Cardiac muscle cell (in vitro differentiated cells and primary cell): ENCODE measurements at regions not wholly inside any gene's neighbourhood (a gene's known extent, or its start where the extent isn't known, plus 50 kb on each side); places are given as distances from the start of the nearest gene placed in this dataset.

Experiments
- DNase-seq, 2 donors: peaks; one replicate each; pipeline versions ENCODE4 v3.0.0 to v3.0.0-alpha.2; 2010 to 2017; ENCODE audit warnings: low read depth in 1 of 2, low spot score in 1 of 2
- H3K27ac ChIP-seq: fragments of 200-600 bp; sonication (generic); 2 replicates; pipeline ENCODE4 v1.5.1; 2016
- H3K27me3 ChIP-seq: fragments of 200-600 bp; sonication (generic); 2 replicates; pipeline ENCODE4 v1.6.0; 2016; ENCODE audit warnings: control low read depth
- H3K36me3 ChIP-seq: fragments of 200-600 bp; sonication (generic); 2 replicates; pipeline ENCODE4 v1.5.1; 2016; ENCODE audit warnings: control low read depth
- H3K4me1 ChIP-seq: fragments of 200-600 bp; sonication (generic); 2 replicates; pipeline ENCODE4 v1.8.1; 2017; ENCODE audit warnings: low read depth, mild to moderate bottlenecking, mixed run types
- H3K4me3 ChIP-seq: fragments of 200-600 bp; sonication (generic); 2 replicates; pipeline ENCODE4 v1.5.1; 2016; ENCODE audit warnings: mild to moderate bottlenecking
- H3K9me3 ChIP-seq: fragments of 200-600 bp; sonication (generic); 2 replicates; pipeline ENCODE4 v1.5.1; 2017; ENCODE audit warnings: low read depth, mild to moderate bottlenecking, control low read depth
- TF ChIP-seq, protein P1 (sequence below): IDR thresholded peaks from 2 replicates; pipeline ENCODE4 v1.5.1; 2012; ENCODE audit warnings: low read depth, mild to moderate bottlenecking, low read length

DNA sequence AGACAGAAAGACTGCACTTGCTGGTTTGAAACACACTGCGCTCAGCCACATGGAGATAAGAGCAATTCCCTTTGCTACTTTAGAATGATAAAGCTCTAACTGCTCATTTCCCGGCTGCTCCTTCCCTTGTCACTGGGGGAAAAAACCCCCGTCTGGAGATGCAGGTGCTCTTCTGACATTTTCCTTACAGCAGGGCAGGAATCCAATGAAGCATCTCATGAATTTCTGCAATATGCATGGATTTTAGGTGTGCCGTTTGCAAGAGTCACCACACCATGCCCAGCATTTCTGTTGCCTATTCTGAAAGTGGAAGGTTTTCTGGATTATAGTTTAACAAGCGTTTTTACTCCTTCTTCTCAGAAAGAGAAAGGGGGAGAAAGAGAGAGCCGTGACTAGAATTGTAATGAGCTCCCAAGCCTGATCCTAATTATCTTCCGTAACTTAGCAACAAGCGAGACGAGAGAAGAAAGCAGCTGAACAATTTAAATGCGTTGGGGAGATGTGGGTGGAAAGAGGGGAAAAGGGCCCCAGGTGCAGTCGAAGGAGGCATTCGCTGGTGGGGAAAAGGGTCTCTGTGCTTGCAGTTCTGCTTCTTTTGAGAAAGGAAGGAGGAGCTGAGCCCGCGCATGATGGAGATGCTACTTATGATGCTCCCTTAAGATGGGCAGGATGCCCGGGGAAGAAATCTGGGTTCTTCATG, 76.6 kb upstream of the SPATA13 start:
- no peaks in the 10 kb centered on the region for H3K27me3 ChIP-seq
- no peak overlapping the region for H3K27ac ChIP-seq
- no peaks in the 10 kb centered on the region for H3K36me3 ChIP-seq
- peaks cover 27% of the 10 kb centered on the region for H3K4me1 ChIP-seq
- DNase-seq = no peak
- no peaks in the 10 kb centered on the region for H3K9me3 ChIP-seq
- TF ChIP-seq, protein P1, sequence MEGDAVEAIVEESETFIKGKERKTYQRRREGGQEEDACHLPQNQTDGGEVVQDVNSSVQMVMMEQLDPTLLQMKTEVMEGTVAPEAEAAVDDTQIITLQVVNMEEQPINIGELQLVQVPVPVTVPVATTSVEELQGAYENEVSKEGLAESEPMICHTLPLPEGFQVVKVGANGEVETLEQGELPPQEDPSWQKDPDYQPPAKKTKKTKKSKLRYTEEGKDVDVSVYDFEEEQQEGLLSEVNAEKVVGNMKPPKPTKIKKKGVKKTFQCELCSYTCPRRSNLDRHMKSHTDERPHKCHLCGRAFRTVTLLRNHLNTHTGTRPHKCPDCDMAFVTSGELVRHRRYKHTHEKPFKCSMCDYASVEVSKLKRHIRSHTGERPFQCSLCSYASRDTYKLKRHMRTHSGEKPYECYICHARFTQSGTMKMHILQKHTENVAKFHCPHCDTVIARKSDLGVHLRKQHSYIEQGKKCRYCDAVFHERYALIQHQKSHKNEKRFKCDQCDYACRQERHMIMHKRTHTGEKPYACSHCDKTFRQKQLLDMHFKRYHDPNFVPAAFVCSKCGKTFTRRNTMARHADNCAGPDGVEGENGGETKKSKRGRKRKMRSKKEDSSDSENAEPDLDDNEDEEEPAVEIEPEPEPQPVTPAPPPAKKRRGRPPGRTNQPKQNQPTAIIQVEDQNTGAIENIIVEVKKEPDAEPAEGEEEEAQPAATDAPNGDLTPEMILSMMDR = no peak
- H3K4me3 ChIP-seq = no peak overlapping the region

GRCh38 chr13:24085662-24086061, 74.9 kb upstream of the SPATA13 start:
- H3K27me3 ChIP-seq = no peaks in the 10 kb centered on the region
- H3K9me3 ChIP-seq = no peaks in the 10 kb centered on the region
- TF ChIP-seq, protein P1 = no peak
- H3K4me3 ChIP-seq = no peak overlapping the region
- no peak for DNase-seq
- peaks cover 27% of the 10 kb centered on the region for H3K4me1 ChIP-seq
- H3K36me3 ChIP-seq = no peaks in the 10 kb centered on the region
- no peak overlapping the region for H3K27ac ChIP-seq

- Histone ChIP-seq H3K27ac (peak overlapping the region; percentile 70), H3K36me3 (no peaks in the 10 kb centered on the region), H3K9me3 (no peaks in the 10 kb centered on the region), H3K4me3 (no peak overlapping the region), H3K27me3 (no peaks in the 10 kb centered on the region), H3K4me1 (peaks cover 27% of the 10 kb centered on the region)
- peak in 1 of 2 donors; percentile 32 for DNase-seq
- TF ChIP-seq, protein P1 = no peak
Measured at GRCh38 chr13:24086642-24087041, 73.9 kb upstream of the SPATA13 start.

DNA sequence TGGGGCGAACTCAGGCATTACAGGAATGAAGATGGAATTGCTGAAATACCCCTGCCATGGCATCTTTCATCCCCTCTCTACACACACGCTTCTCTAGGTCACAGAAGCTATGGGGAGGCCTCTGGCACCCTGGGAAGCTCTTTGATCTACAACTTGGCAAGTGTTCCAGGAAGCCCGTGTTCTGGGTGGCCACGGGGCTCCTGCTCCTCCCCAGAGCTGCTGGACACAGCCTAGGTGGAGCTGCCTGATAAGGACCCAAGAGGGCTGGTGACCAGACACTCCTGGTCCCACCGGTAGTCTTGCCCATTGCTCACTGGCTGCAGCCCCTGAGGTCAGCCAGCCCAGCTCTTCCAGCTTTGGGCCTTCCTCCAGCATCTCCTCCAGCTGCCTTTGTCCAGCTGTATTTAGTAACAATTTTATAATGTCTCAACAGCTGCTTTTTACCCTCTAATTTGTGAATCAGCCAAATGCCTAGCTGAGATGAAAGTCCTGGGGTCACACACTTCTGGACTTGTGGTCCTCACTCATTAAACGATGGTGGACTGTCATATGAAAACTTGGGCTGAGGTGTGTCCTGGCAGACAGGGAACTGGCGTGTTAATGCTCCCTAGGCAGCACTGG, 72.8 kb upstream of the SPATA13 start:
- Histone ChIP-seq H3K9me3 (no peaks in the 10 kb centered on the region), H3K4me1 (peaks cover 27% of the 10 kb centered on the region), H3K4me3 (no peak overlapping the region), H3K27ac (peak overlapping the region; percentile 70), H3K36me3 (no peaks in the 10 kb centered on the region), H3K27me3 (no peaks in the 10 kb centered on the region)
- TF ChIP-seq, protein P1 = no peak
- peak in 1 of 2 donors; percentile 42 for DNase-seq

DNA sequence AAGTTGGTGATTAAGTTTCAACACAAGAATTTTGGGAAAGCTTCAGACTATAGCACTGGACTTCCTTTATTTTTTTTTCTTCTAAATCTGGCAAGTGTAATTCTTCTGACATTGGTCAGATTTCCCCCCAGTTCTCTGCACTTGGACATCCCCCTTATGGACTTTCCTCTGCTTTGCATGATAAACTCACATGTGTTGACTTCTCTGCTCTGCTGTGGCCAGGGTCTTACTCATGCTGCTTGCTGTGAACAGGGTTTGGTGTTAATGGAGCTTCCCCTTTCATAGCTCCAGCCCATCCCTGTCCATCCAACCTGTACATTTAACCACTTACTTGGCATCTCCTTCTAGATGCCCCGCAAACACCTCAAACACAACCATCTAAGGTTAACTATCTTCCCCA, 70.5 kb upstream of the SPATA13 start:
- H3K4me3 ChIP-seq = no peak overlapping the region
- H3K9me3 ChIP-seq = no peaks in the 10 kb centered on the region
- no peak for DNase-seq
- H3K27me3 ChIP-seq = no peaks in the 10 kb centered on the region
- no peak overlapping the region for H3K27ac ChIP-seq
- H3K36me3 ChIP-seq = no peaks in the 10 kb centered on the region
- H3K4me1 ChIP-seq = peaks cover 19% of the 10 kb centered on the region
- TF ChIP-seq, protein P1 = no peak
